GM12891 (cell line): ENCODE measurements at regions not wholly inside any gene's neighbourhood (a gene's known extent, or its start where the extent isn't known, plus 50 kb on each side); places are given as distances from the start of the nearest gene placed in this dataset.

Experiments
- POLR2A ChIP-seq: IDR thresholded peaks from 2 replicates; pipeline ENCODE4 v1.6.1; 2011; ENCODE audit warnings: low read depth, low read length, control low read depth
- POLR2AphosphoS5 ChIP-seq: IDR thresholded peaks from 2 replicates; pipeline ENCODE4 v1.6.1; 2011; ENCODE audit warnings: low read depth, low read length, control low read depth
- POU2F2 ChIP-seq: IDR thresholded peaks from 2 replicates; pipeline ENCODE4 v1.6.1; 2011; ENCODE audit warnings: low read depth, mild to moderate bottlenecking, control low read depth, low read length, moderate library complexity
- TAF1 ChIP-seq: IDR thresholded peaks from 2 replicates; pipeline ENCODE4 v1.6.1; 2011; ENCODE audit warnings: low read depth, low read length, control low read depth

GRCh38 chr10:120996456-120997034 lies 145.4 kb downstream of the WDR11 start:
- TF ChIP-seq POLR2AphosphoS5: no peak
- TF ChIP-seq POLR2A: no peak
- no peak for TF ChIP-seq TAF1
- TF ChIP-seq POU2F2: no peak
